ENCODE measurements at regions not wholly inside any gene's neighbourhood (a gene's known extent, or its start where the extent isn't known, plus 50 kb on each side); places are given as distances from the start of the nearest gene placed in this dataset.

- no peak for DNase-seq
- intact Hi-C loops (cut with DNase I; ENCODE audit: low total_unique reads): no loop called here
- Histone ChIP-seq H3K9me3 (no peaks in the 10 kb centered on the region), H3K27ac (no peak overlapping the region), H3K4me1 (no peaks in the 10 kb centered on the region), H3K36me3 (no peaks in the 10 kb centered on the region), H3K4me3 (no peak overlapping the region), H3K27me3 (no peaks in the 10 kb centered on the region)
- TF ChIP-seq, protein P1, sequence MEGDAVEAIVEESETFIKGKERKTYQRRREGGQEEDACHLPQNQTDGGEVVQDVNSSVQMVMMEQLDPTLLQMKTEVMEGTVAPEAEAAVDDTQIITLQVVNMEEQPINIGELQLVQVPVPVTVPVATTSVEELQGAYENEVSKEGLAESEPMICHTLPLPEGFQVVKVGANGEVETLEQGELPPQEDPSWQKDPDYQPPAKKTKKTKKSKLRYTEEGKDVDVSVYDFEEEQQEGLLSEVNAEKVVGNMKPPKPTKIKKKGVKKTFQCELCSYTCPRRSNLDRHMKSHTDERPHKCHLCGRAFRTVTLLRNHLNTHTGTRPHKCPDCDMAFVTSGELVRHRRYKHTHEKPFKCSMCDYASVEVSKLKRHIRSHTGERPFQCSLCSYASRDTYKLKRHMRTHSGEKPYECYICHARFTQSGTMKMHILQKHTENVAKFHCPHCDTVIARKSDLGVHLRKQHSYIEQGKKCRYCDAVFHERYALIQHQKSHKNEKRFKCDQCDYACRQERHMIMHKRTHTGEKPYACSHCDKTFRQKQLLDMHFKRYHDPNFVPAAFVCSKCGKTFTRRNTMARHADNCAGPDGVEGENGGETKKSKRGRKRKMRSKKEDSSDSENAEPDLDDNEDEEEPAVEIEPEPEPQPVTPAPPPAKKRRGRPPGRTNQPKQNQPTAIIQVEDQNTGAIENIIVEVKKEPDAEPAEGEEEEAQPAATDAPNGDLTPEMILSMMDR (IDR thresholded peaks at IDR 0.05): no peak
- no peak for TF ChIP-seq POLR2A (IDR thresholded peaks at IDR 0.05)
Measured at GRCh38 chr10:130864961-130865818, 446.3 kb downstream of the TCERG1L start.

DNA sequence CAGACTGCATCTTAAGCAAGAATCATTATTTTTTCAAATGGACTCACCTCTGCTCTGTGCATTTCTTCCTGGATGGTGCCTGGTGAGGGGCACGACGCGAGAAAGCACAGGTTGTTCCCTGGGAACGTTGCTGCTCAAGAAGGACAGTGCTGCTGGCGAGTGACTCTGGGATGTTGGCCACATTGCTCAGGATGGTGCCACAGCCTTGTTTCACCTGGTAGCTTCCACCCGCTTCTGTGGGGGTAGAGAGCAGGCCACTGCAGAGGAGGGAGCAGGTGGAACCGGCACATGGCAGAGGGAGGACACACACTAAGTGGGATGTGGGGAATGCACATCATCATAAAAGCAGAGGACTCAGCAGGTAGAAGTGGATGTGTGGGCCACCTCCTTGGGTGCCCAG is 444.7 kb downstream of the TCERG1L start:
- no peaks in the 10 kb centered on the region for H3K27me3 ChIP-seq
- intact Hi-C loops (cut with DNase I; ENCODE audit: low total_unique reads): no loop called here
- no peaks in the 10 kb centered on the region for H3K4me1 ChIP-seq
- H3K36me3 ChIP-seq: no peaks in the 10 kb centered on the region
- H3K4me3 ChIP-seq: no peak overlapping the region
- TF ChIP-seq, protein P1 (IDR thresholded peaks at IDR 0.05): no peak
- TF ChIP-seq POLR2A (IDR thresholded peaks at IDR 0.05): no peak
- DNase-seq: no peak
- H3K9me3 ChIP-seq: no peaks in the 10 kb centered on the region
- no peak overlapping the region for H3K27ac ChIP-seq

- Histone ChIP-seq H3K36me3 (no peaks in the 10 kb centered on the region), H3K4me3 (no peak overlapping the region), H3K27ac (no peak overlapping the region), H3K9me3 (no peaks in the 10 kb centered on the region), H3K27me3 (no peaks in the 10 kb centered on the region), H3K4me1 (no peaks in the 10 kb centered on the region)
- DNase-seq: no peak
- intact Hi-C loops (cut with DNase I; ENCODE audit: low total_unique reads): no loop called here
- TF ChIP-seq, protein P1 (IDR thresholded peaks at IDR 0.05): no peak
- TF ChIP-seq POLR2A (IDR thresholded peaks at IDR 0.05): no peak
Measured at GRCh38 chr10:130867446-130868194, 443.9 kb downstream of the TCERG1L start.

DNA sequence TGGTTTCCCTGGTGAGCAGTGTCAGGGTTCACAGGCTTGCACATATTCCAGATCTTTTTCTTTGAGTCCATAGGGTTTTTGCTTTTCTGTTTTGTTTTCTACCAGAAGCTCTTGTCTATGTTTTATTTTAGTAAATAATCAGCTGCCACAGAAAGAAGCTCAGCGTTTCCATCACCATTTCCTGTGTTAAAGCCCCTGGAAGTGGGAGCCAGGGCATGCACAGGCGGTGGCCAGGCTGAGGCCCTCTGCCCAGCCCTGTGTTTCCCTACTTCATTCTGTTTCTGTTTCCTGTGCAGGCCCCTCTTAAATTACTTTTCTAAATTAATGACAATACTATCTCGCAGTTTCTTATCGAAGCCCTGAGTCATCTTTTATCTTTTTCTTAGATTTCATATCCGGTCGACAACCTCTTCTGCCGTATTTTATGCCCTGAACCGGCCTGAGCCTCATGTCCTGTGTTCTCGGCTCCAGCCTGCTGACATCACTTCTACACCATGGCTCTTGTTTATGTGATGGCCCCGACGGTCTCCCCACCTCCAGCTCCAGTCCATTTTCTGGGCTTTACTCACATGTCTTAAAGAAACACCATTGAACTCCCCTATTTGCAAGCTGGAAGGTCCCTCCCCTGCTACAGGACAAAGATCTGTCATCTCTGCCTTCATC is 442.2 kb downstream of the TCERG1L start:
- intact Hi-C loops (cut with DNase I; ENCODE audit: low total_unique reads): no loop called here
- Histone ChIP-seq H3K27me3 (no peaks in the 10 kb centered on the region), H3K36me3 (no peaks in the 10 kb centered on the region), H3K9me3 (no peaks in the 10 kb centered on the region), H3K4me1 (no peaks in the 10 kb centered on the region), H3K27ac (no peak overlapping the region), H3K4me3 (no peak overlapping the region)
- no peak for DNase-seq
- no peak for TF ChIP-seq POLR2A (IDR thresholded peaks at IDR 0.05)
- TF ChIP-seq, protein P1 (IDR thresholded peaks at IDR 0.05): no peak
